Mesendoderm (in vitro differentiated cells): ENCODE measurements at regions not wholly inside any gene's neighbourhood (a gene's known extent, or its start where the extent isn't known, plus 50 kb on each side); places are given as distances from the start of the nearest gene placed in this dataset.
"Not testable (repeated sequence)": the region's sequence is repeated elsewhere in the genome, so short reads cannot be mapped to it uniquely, and the experiment has no call there.

Experiments used
- DNase-seq: peaks from one replicate; pipeline ENCODE4 v3.0.0; 2013
- H2AK5ac ChIP-seq: 2 replicates; pipeline ENCODE4 v1.6.1; 2013; ENCODE audit warnings: low read length, inconsistent platforms
- H2BK120ac ChIP-seq: 2 replicates; pipeline ENCODE4 v1.6.1; 2013; ENCODE audit warnings: low read depth, mild to moderate bottlenecking, low read length, moderate library complexity, mixed read lengths
- H2BK15ac ChIP-seq: replicated peaks from 2 replicates; pipeline ENCODE4 v1.6.1; 2013; ENCODE audit warnings: low read depth, mild to moderate bottlenecking, moderate library complexity
- H2BK5ac ChIP-seq: 2 replicates; pipeline ENCODE4 v1.6.1; 2013; ENCODE audit warnings: low read length, inconsistent platforms
- H3K18ac ChIP-seq: 2 replicates; pipeline ENCODE4 v1.6.1; 2013; ENCODE audit warnings: mild to moderate bottlenecking, low read length, mixed read lengths
- H3K23ac ChIP-seq: one replicate; pipeline ENCODE4 v1.6.1; 2013; ENCODE audit warnings: low read length
- H3K27ac ChIP-seq: 2 replicates; pipeline ENCODE4 v1.5.1; 2013; ENCODE audit warnings: low read depth, mild to moderate bottlenecking, inconsistent platforms, low read length, moderate library complexity
- H3K27me3 ChIP-seq: 2 replicates; pipeline ENCODE4 v1.6.1; 2013; ENCODE audit warnings: low read length, control low read depth, mild to moderate bottlenecking, inconsistent platforms; ENCODE audit not compliant: insufficient read depth, poor library complexity
- H3K36me3 ChIP-seq: 2 replicates; pipeline ENCODE4 v1.6.1; 2013; ENCODE audit warnings: low read length, inconsistent platforms; ENCODE audit not compliant: control insufficient read depth, insufficient read depth
- H3K4ac ChIP-seq: one replicate; pipeline ENCODE4 v1.6.1; 2013; ENCODE audit warnings: low read depth, mild to moderate bottlenecking, low read length, moderate library complexity
- H3K4me1 ChIP-seq: 2 replicates; pipeline ENCODE4 v1.6.1; 2013; ENCODE audit warnings: low read depth, low read length, inconsistent platforms; ENCODE audit not compliant: control insufficient read depth
- H3K4me2 ChIP-seq: 2 replicates; pipeline ENCODE4 v1.6.1; 2013; ENCODE audit warnings: low read length
- H3K4me3 ChIP-seq: 2 replicates; pipeline ENCODE4 v1.5.1; 2013; ENCODE audit warnings: mild to moderate bottlenecking, low read length
- H3K56ac ChIP-seq: one replicate; pipeline ENCODE4 v1.6.1; 2013; ENCODE audit warnings: low read length
- H3K79me1 ChIP-seq: 2 replicates; pipeline ENCODE4 v1.6.1; 2013; ENCODE audit warnings: low read length, inconsistent platforms
- H3K79me2 ChIP-seq: 2 replicates; pipeline ENCODE4 v1.6.1; 2013; ENCODE audit warnings: mild to moderate bottlenecking, low read length; ENCODE audit not compliant: control insufficient read depth, insufficient read depth
- H3K9ac ChIP-seq: 2 replicates; pipeline ENCODE4 v1.6.1; 2013; ENCODE audit warnings: low read length, inconsistent platforms
- H4K5ac ChIP-seq: one replicate; pipeline ENCODE4 v1.6.1; 2013; ENCODE audit warnings: low read length
- H4K8ac ChIP-seq: one replicate; pipeline ENCODE4 v1.6.1; 2013; ENCODE audit warnings: low read depth, mild to moderate bottlenecking, control low read depth, low read length, moderate library complexity
- WGBS: extraction: QIAGEN DNeasy Blood & Tissue Kit; methylation state at CpG from one replicate; pipeline ENCODE4 v1.1.7; 2013; ENCODE audit warnings: low lambda C conversion rate, missing lambda C conversion rate; ENCODE audit not compliant: insufficient coverage; ENCODE audit errors: extremely low coverage; 5-methylcytosine and 5-hydroxymethylcytosine counted together

DNA sequence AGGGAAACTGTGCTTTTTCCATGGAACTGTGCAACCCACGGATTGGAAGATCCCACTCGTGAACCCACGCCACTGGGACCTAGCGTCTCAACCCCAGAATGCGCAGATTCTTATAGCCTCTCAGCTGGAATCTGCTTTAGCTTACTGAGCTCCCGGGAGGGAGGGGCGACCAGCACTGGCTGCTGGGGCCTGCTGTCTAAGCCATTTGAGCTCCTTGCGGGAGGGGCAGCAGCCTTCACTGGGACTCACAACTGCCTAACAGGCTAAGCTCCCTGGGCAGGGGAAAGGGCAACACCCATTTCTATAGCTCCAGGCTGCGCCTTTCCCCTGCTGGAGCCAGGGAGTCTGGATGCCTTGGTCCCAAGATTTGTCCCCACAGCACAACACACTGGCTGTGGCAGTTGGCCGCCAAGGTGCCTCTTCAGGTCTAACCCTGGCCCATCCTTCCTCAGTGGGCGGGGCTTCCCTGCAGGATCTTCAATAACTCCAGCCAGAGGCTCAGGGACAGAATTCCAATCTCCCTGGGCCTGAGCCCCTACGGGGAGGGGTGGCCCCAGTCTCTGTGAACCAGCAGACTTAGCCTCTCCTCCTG lies 451.7 kb upstream of the PITX2 start:
- Histone ChIP-seq H3K18ac (no peak overlapping the region), H3K4me3 (no peak overlapping the region), H2BK120ac (no peak overlapping the region), H3K56ac (no peak overlapping the region), H3K27ac (no peak overlapping the region), H3K23ac (no peak overlapping the region), H3K4me2 (no peak overlapping the region), H2AK5ac (no peak overlapping the region), H4K8ac (no peak overlapping the region), H3K27me3 (no peaks in the 10 kb centered on the region), H3K4me1 (no peaks in the 10 kb centered on the region), H2BK15ac (no peak overlapping the region), H3K9ac (no peak overlapping the region), H4K5ac (no peak overlapping the region), H3K79me1 (no peaks in the 10 kb centered on the region), H3K79me2 (no peaks in the 10 kb centered on the region), H2BK5ac (no peak overlapping the region), H3K4ac (no peak overlapping the region), H3K36me3 (no peaks in the 10 kb centered on the region)
- WGBS: no CpG with 5 or more reads among the region's 12 CpGs
- peak; percentile 10 for DNase-seq

- DNase-seq, H4K8ac ChIP-seq, H2AK5ac ChIP-seq, H4K5ac ChIP-seq, H3K27me3 ChIP-seq, H3K56ac ChIP-seq, H3K79me2 ChIP-seq, H3K27ac ChIP-seq, H2BK5ac ChIP-seq, H3K36me3 ChIP-seq, H2BK120ac ChIP-seq, H3K4me2 ChIP-seq, H2BK15ac ChIP-seq, H3K4me3 ChIP-seq, H3K18ac ChIP-seq, H3K9ac ChIP-seq, H3K4me1 ChIP-seq, H3K4ac ChIP-seq, H3K79me1 ChIP-seq, H3K23ac ChIP-seq: not testable (repeated sequence)
- WGBS: no CpG with 5 or more reads among the region's 1 CpG
These were observed 453.4 kb upstream of the PITX2 start for GRCh38 chr4:111076299-111076698.

DNA sequence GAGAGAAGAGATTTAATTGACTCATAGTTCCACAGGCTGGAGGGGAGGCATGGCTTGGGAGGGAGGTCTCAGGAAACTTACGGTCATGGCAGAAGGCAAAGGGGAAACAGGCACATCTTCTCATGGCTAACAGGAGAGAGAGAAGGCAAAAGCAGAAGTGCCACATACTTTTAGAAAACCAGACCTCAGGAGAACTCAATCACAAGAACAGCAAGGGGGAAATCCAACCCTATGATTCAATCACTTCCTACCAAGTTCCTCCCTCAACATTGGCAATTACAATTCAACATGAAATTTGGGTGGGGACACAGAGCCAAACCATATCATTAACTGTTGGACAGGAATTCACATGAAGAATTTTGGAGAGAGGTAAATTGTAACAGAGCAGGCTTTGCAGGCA lies 485.3 kb upstream of the PITX2 start:
- peak; percentile 30 for DNase-seq
- Histone ChIP-seq H3K4me3 (no peak overlapping the region), H3K79me1 (no peaks in the 10 kb centered on the region), H3K56ac (no peak overlapping the region), H2BK15ac (no peak overlapping the region), H4K8ac (no peak overlapping the region), H3K4ac (no peak overlapping the region), H3K18ac (no peak overlapping the region), H4K5ac (no peak overlapping the region), H2BK5ac (no peak overlapping the region), H2AK5ac (no peak overlapping the region), H3K23ac (no peak overlapping the region), H3K79me2 (no peaks in the 10 kb centered on the region), H2BK120ac (no peak overlapping the region), H3K4me2 (no peak overlapping the region), H3K27ac (no peak overlapping the region), H3K9ac (no peak overlapping the region), H3K36me3 (no peaks in the 10 kb centered on the region), H3K4me1 (no peaks in the 10 kb centered on the region), H3K27me3 (no peaks in the 10 kb centered on the region)
- no CpG with 5 or more reads among the region's 1 CpG for WGBS

GRCh38 chr4:111113591-111113990 lies 490.7 kb upstream of the PITX2 start:
- Histone ChIP-seq H2BK5ac (no peak overlapping the region), H2AK5ac (no peak overlapping the region), H4K8ac (no peak overlapping the region), H3K4me1 (no peaks in the 10 kb centered on the region), H3K4me3 (no peak overlapping the region), H3K79me2 (no peaks in the 10 kb centered on the region), H3K9ac (no peak overlapping the region), H3K56ac (no peak overlapping the region), H2BK120ac (no peak overlapping the region), H3K27me3 (no peaks in the 10 kb centered on the region), H3K4me2 (no peak overlapping the region), H3K23ac (no peak overlapping the region), H2BK15ac (no peak overlapping the region), H3K4ac (no peak overlapping the region), H3K27ac (no peak overlapping the region), H3K18ac (no peak overlapping the region), H4K5ac (no peak overlapping the region), H3K36me3 (no peaks in the 10 kb centered on the region), H3K79me1 (no peaks in the 10 kb centered on the region)
- WGBS: no CpG with 5 or more reads among the region's 3 CpGs
- DNase-seq: no peak

GRCh38 chr4:111115881-111116280 lies 493.0 kb upstream of the PITX2 start:
- Histone ChIP-seq H2AK5ac (no peak overlapping the region), H3K36me3 (no peaks in the 10 kb centered on the region), H3K4me3 (no peak overlapping the region), H2BK15ac (no peak overlapping the region), H2BK5ac (no peak overlapping the region), H4K8ac (no peak overlapping the region), H3K23ac (no peak overlapping the region), H4K5ac (no peak overlapping the region), H3K27me3 (no peaks in the 10 kb centered on the region), H3K4me1 (no peaks in the 10 kb centered on the region), H2BK120ac (no peak overlapping the region), H3K79me2 (no peaks in the 10 kb centered on the region), H3K27ac (no peak overlapping the region), H3K18ac (no peak overlapping the region), H3K4ac (no peak overlapping the region), H3K79me1 (no peaks in the 10 kb centered on the region), H3K4me2 (no peak overlapping the region), H3K9ac (no peak overlapping the region), H3K56ac (no peak overlapping the region)
- DNase-seq: no peak
- WGBS: no CpG with 5 or more reads among the region's 4 CpGs

DNA sequence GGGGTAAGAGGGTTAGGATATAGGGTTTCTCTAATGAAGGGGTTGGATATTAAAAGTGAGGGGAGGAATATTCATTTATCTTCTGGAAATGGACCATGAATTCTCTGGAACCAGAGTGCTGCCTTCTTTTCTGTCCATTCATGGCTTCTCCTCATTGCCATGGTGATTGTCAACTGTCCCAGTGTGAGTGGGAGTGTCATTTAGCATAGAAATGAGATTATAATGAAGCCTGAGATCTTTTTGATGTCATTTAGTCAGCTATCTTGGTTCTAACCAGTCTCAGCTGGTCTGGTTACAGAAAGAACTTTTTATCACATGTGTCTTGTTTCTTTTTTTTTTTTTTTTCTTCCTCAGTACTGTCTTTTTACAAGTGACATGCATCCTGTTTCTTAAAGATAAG lies 497.3 kb upstream of the PITX2 start:
- Histone ChIP-seq H3K27ac (no peak overlapping the region), H3K23ac (no peak overlapping the region), H3K36me3 (no peaks in the 10 kb centered on the region), H3K18ac (no peak overlapping the region), H3K4me3 (no peak overlapping the region), H3K4me2 (no peak overlapping the region), H2BK5ac (no peak overlapping the region), H2AK5ac (no peak overlapping the region), H3K79me2 (no peaks in the 10 kb centered on the region), H3K9ac (no peak overlapping the region), H3K56ac (no peak overlapping the region), H2BK15ac (no peak overlapping the region), H4K8ac (no peak overlapping the region), H3K4ac (no peak overlapping the region), H3K79me1 (no peaks in the 10 kb centered on the region), H2BK120ac (no peak overlapping the region), H3K27me3 (no peaks in the 10 kb centered on the region), H4K5ac (no peak overlapping the region), H3K4me1 (no peaks in the 10 kb centered on the region)
- no peak for DNase-seq
